ENCODE measurements at regions not wholly inside any gene's neighbourhood (a gene's known extent, or its start where the extent isn't known, plus 50 kb on each side); places are given as distances from the start of the nearest gene placed in this dataset.

DNA sequence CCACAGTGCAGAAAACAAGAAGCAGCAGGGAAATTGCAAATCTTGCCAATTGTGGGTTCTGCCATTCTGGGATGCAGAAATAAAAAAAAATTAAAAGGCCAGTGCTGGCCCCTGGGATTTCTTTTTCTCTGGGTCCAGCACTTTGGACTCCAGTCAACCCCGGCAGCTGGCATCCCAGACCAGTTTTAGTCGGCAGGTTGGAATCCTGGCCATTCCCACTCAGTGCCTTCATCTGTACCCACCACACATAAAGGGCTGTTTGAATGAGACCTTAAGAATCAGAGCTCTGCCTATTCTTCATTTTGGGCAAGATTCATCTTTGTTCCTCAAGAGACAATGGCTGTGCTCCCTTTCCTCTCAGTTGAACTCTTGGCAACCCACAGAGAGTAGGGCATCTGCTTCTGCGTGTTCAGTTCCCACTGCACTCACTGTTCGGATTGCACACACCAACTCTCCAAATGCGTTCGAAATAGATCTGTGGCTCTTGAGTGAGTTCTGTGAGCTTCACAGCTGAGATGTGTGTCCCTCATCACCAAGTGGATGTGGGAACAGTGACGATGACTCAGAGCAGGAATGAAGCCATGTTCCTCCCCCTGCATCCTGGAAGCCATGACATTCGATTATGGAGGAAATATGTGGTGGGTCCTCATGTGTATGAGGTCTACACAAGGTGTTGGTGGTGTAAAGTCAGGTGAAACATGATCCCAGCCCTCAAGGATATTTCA, 63.0 kb upstream of the EGFR start:
- TF ChIP-seq, protein P1, sequence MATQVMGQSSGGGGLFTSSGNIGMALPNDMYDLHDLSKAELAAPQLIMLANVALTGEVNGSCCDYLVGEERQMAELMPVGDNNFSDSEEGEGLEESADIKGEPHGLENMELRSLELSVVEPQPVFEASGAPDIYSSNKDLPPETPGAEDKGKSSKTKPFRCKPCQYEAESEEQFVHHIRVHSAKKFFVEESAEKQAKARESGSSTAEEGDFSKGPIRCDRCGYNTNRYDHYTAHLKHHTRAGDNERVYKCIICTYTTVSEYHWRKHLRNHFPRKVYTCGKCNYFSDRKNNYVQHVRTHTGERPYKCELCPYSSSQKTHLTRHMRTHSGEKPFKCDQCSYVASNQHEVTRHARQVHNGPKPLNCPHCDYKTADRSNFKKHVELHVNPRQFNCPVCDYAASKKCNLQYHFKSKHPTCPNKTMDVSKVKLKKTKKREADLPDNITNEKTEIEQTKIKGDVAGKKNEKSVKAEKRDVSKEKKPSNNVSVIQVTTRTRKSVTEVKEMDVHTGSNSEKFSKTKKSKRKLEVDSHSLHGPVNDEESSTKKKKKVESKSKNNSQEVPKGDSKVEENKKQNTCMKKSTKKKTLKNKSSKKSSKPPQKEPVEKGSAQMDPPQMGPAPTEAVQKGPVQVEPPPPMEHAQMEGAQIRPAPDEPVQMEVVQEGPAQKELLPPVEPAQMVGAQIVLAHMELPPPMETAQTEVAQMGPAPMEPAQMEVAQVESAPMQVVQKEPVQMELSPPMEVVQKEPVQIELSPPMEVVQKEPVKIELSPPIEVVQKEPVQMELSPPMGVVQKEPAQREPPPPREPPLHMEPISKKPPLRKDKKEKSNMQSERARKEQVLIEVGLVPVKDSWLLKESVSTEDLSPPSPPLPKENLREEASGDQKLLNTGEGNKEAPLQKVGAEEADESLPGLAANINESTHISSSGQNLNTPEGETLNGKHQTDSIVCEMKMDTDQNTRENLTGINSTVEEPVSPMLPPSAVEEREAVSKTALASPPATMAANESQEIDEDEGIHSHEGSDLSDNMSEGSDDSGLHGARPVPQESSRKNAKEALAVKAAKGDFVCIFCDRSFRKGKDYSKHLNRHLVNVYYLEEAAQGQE (IDR thresholded peaks at IDR 0.05; ENCODE audit: insufficient read depth in 1 of 2, low read depth in 2 of 2, low read length in 1 of 2), result no peak
- TF ChIP-seq, protein P2, sequence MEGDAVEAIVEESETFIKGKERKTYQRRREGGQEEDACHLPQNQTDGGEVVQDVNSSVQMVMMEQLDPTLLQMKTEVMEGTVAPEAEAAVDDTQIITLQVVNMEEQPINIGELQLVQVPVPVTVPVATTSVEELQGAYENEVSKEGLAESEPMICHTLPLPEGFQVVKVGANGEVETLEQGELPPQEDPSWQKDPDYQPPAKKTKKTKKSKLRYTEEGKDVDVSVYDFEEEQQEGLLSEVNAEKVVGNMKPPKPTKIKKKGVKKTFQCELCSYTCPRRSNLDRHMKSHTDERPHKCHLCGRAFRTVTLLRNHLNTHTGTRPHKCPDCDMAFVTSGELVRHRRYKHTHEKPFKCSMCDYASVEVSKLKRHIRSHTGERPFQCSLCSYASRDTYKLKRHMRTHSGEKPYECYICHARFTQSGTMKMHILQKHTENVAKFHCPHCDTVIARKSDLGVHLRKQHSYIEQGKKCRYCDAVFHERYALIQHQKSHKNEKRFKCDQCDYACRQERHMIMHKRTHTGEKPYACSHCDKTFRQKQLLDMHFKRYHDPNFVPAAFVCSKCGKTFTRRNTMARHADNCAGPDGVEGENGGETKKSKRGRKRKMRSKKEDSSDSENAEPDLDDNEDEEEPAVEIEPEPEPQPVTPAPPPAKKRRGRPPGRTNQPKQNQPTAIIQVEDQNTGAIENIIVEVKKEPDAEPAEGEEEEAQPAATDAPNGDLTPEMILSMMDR (IDR thresholded peaks at IDR 0.05), result no peak
- no peak for TF ChIP-seq POLR2AphosphoS5 (IDR thresholded peaks at IDR 0.05; ENCODE audit: low read depth, low read length)
- TF ChIP-seq TCF7L2 (IDR thresholded peaks at IDR 0.05; ENCODE audit: low read depth, low read length), result no peak
- no peak for TF ChIP-seq SIN3A (IDR thresholded peaks at IDR 0.05; ENCODE audit: borderline replicate concordance, insufficient read depth, low read depth, low read length)

All from Panc1 (cell line).